ENCODE measurements at regions not wholly inside any gene's neighbourhood (a gene's known extent, or its start where the extent isn't known, plus 50 kb on each side); places are given as distances from the start of the nearest gene placed in this dataset.

DNA sequence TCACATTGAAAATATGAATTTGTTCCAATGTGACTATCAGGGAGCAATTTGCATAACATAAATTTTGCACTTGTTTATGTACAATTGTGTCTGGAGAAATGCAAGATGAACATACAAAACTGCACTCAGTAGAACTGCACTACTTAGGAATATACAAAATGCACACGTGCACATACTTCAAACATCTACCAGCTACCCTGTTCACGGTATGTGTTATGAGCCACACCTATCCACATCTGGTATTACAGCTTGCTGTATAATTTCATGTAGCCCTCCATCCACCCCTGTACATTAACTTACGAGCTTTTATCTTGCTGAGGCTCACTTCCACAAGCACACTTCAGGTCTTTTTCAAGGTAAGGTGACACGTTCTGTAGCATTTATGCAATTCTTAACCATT lies 373.5 kb upstream of the ZEB2 start:
- intact Hi-C loops (cut with DNase I) = no loop called here
- no peak overlapping the region for H3K4me3 ChIP-seq
- no peak for ATAC-seq
- no peaks in the 10 kb centered on the region for H3K4me1 ChIP-seq
- no peak overlapping the region for H3K27ac ChIP-seq
- DNase-seq = no peak
- TF ChIP-seq, protein P1, sequence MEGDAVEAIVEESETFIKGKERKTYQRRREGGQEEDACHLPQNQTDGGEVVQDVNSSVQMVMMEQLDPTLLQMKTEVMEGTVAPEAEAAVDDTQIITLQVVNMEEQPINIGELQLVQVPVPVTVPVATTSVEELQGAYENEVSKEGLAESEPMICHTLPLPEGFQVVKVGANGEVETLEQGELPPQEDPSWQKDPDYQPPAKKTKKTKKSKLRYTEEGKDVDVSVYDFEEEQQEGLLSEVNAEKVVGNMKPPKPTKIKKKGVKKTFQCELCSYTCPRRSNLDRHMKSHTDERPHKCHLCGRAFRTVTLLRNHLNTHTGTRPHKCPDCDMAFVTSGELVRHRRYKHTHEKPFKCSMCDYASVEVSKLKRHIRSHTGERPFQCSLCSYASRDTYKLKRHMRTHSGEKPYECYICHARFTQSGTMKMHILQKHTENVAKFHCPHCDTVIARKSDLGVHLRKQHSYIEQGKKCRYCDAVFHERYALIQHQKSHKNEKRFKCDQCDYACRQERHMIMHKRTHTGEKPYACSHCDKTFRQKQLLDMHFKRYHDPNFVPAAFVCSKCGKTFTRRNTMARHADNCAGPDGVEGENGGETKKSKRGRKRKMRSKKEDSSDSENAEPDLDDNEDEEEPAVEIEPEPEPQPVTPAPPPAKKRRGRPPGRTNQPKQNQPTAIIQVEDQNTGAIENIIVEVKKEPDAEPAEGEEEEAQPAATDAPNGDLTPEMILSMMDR (IDR thresholded peaks at IDR 0.05) = no peak
- H3K36me3 ChIP-seq = no peaks in the 10 kb centered on the region
- no peaks in the 10 kb centered on the region for H3K27me3 ChIP-seq
- no peaks in the 10 kb centered on the region for H3K9me3 ChIP-seq

DNA sequence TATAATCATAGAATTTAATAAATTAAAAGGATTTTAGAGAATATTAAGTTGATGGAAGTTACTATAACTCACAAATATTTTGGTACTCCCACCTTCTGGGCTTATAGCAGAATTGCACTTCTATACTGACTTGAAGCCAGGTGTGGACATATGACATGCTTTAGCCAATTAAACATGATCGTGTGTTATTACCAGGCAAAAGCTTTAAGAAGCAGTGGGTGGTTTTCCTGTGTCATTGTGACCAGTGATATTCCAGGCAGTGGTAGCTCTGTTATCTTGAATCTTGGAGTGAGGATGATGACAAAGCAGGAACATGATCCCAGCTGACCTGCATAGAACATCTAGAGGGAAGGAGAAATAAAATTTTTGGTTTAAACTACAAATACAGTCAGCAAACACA lies 370.9 kb upstream of the ZEB2 start:
- ATAC-seq = no peak
- intact Hi-C loops (cut with DNase I) = no loop called here
- Histone ChIP-seq H3K4me3 (no peak overlapping the region), H3K4me1 (no peaks in the 10 kb centered on the region), H3K36me3 (no peaks in the 10 kb centered on the region), H3K27me3 (no peaks in the 10 kb centered on the region), H3K9me3 (no peaks in the 10 kb centered on the region), H3K27ac (no peak overlapping the region)
- TF ChIP-seq, protein P1 (IDR thresholded peaks at IDR 0.05) = no peak
- DNase-seq = no peak

DNA sequence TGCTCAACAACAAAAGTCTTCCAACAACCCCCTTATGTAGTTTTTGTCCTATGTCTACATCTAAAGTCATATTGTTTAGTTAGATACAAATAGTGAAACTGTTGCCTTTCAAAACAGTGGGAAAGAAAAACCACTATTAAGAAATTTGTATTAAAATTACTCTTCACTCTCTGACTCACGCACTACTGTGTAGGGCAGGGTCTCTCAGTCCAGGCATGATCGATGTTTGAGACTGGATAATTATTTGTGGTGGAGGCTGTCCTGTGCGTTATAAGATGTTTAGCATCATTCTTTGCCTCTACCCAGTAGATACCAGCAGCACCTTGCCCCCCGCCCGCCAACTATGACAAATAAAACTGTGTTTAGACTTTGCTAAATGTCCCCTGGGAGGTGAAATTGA lies 369.4 kb upstream of the ZEB2 start:
- ATAC-seq (no peak), DNase-seq (no peak)
- TF ChIP-seq, protein P1 (IDR thresholded peaks at IDR 0.05) = no peak
- Histone ChIP-seq H3K9me3 (no peaks in the 10 kb centered on the region), H3K27me3 (no peaks in the 10 kb centered on the region), H3K4me3 (no peak overlapping the region), H3K36me3 (no peaks in the 10 kb centered on the region), H3K4me1 (no peaks in the 10 kb centered on the region), H3K27ac (no peak overlapping the region)
- intact Hi-C loops (cut with DNase I) = no loop called here

DNA sequence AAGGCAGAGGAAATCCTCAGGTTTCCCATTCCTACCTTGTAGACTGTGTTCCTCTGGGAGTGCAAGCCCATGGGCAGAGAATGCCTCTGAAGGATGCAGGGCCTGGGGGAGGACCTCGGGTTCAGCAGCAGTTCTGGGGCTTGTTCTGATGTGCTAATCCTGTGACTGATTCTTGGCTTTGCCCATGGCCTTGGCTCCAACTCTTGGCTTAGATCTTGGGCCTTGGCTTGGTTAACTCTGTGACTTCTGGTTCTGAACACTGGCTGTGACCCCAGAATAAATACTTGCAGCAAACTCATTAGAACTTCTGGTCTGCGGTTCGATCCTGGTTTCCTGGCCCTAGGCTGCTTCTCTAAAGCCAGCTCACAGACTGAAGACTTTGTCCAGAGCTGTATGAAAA lies 366.9 kb upstream of the ZEB2 start:
- TF ChIP-seq, protein P1 (IDR thresholded peaks at IDR 0.05) = no peak
- H3K27ac ChIP-seq = no peak overlapping the region
- H3K4me1 ChIP-seq = no peaks in the 10 kb centered on the region
- peak; percentile 19 for ATAC-seq
- H3K36me3 ChIP-seq = no peaks in the 10 kb centered on the region
- H3K9me3 ChIP-seq = no peaks in the 10 kb centered on the region
- DNase-seq = peak in 2 of 4 donors; percentile 34 to 66
- H3K27me3 ChIP-seq = no peaks in the 10 kb centered on the region
- no peak overlapping the region for H3K4me3 ChIP-seq
- intact Hi-C loops (cut with DNase I) = no loop called here

DNA sequence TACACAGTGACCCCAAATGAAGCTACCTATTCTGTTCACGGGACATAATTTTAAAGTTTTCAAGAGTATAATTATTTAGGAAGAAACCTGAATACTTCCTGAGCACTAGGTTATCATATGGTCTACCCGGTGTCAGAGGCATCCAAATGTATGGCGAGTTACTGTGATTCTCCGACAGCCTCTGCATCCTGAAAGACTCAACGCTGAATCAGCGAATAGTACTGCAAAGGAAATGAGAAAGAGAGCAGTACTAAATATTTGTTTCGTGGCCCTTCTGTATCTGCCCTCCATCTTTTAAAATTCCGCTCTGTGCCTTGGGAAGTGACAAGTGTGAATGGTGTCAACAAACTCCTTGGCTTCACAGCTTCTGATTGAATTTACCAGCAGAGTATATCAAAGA lies 358.0 kb upstream of the ZEB2 start:
- Histone ChIP-seq H3K27me3 (no peaks in the 10 kb centered on the region), H3K36me3 (no peaks in the 10 kb centered on the region), H3K4me3 (no peak overlapping the region), H3K4me1 (no peaks in the 10 kb centered on the region), H3K9me3 (no peaks in the 10 kb centered on the region), H3K27ac (no peak overlapping the region)
- intact Hi-C loops (cut with DNase I) = no loop called here
- ATAC-seq = no peak
- no peak for DNase-seq
- TF ChIP-seq, protein P1 (IDR thresholded peaks at IDR 0.05) = no peak

Data from left lung (tissue), 4 donors.